ENCODE measurements at regions not wholly inside any gene's neighbourhood (a gene's known extent, or its start where the extent isn't known, plus 50 kb on each side); places are given as distances from the start of the nearest gene placed in this dataset.
"Not testable (repeated sequence)": the region's sequence is repeated elsewhere in the genome, so short reads cannot be mapped to it uniquely, and the experiment has no call there.

- H3K4me3 Mint-ChIP-seq: peak overlapping the region; percentile 64
- H3K27me3 Mint-ChIP-seq: no peaks in the 10 kb centered on the region
- ChIA-PET CTCF (interaction anchor here (0.7 kb wide), 1 partner anchor 7 kb away, joined by 3 read pairs; no protein-coding TSS in a partner anchor), POLR2A (interaction anchor here (0.7 to 1.0 kb wide), 2 partner anchors 10 to 132 kb away, joined by 3 read pairs; no protein-coding TSS in a partner anchor)
- H3K36me3 Mint-ChIP-seq (ENCODE audit: low read depth): no peaks in the 10 kb centered on the region
- H3K9me3 Mint-ChIP-seq: no peaks in the 10 kb centered on the region
- intact Hi-C loops (cut with micrococcal nuclease): no loop called here
- TF ChIP-seq, protein P1, sequence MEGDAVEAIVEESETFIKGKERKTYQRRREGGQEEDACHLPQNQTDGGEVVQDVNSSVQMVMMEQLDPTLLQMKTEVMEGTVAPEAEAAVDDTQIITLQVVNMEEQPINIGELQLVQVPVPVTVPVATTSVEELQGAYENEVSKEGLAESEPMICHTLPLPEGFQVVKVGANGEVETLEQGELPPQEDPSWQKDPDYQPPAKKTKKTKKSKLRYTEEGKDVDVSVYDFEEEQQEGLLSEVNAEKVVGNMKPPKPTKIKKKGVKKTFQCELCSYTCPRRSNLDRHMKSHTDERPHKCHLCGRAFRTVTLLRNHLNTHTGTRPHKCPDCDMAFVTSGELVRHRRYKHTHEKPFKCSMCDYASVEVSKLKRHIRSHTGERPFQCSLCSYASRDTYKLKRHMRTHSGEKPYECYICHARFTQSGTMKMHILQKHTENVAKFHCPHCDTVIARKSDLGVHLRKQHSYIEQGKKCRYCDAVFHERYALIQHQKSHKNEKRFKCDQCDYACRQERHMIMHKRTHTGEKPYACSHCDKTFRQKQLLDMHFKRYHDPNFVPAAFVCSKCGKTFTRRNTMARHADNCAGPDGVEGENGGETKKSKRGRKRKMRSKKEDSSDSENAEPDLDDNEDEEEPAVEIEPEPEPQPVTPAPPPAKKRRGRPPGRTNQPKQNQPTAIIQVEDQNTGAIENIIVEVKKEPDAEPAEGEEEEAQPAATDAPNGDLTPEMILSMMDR (IDR thresholded peaks at IDR 0.05): no peak
- peaks cover 5% of the 10 kb centered on the region for H3K4me1 Mint-ChIP-seq (ENCODE audit: low read depth)
- peak; percentile 49 for DNase-seq
- peak; percentile 81 for ATAC-seq
- peak overlapping the region; percentile 74 for H3K27ac Mint-ChIP-seq
These were observed 154.5 kb downstream of the MSN start for GRCh38 chrX:65821721-65822496.

DNA sequence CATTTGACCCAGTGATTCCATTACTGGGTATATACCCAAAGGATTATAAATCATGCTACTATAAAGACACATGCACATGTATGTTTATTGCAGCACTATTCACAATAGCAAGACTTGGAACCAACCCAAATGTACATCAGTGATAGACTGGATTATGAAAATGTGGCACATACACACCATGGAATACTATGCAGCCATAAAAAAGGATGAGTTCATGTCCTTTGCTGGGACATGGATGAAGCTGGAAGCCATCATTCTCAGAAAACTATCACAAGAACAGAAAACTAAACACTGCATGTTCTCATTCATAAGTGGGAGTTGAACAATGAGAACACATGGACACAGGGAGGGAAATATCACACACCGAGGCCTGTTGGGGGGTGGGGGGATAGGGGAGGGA lies 152.5 kb downstream of the MSN start:
- H3K9me3 Mint-ChIP-seq; H3K27ac Mint-ChIP-seq; DNase-seq; CTCF ChIA-PET; ATAC-seq; H3K4me3 Mint-ChIP-seq; POLR2A ChIA-PET; H3K36me3 Mint-ChIP-seq (ENCODE audit: low read depth); H3K4me1 Mint-ChIP-seq (ENCODE audit: low read depth); intact Hi-C loops (cut with micrococcal nuclease); H3K27me3 Mint-ChIP-seq: not testable (repeated sequence)

- TF ChIP-seq, protein P1 (IDR thresholded peaks at IDR 0.05): no peak
- no peak for ATAC-seq
- H3K27me3 Mint-ChIP-seq: no peaks in the 10 kb centered on the region
- DNase-seq: no peak
- intact Hi-C loops (cut with micrococcal nuclease): no loop called here
- peaks cover 7% of the 10 kb centered on the region for H3K9me3 Mint-ChIP-seq
- no peaks in the 10 kb centered on the region for H3K36me3 Mint-ChIP-seq (ENCODE audit: low read depth)
- H3K27ac Mint-ChIP-seq: no peak overlapping the region
- CTCF ChIA-PET: no interaction called here
- H3K4me1 Mint-ChIP-seq (ENCODE audit: low read depth): no peaks in the 10 kb centered on the region
- no peak overlapping the region for H3K4me3 Mint-ChIP-seq
- POLR2A ChIA-PET: no interaction called here
These were observed 145.8 kb downstream of the MSN start for GRCh38 chrX:65813245-65813644.

- H3K4me3 Mint-ChIP-seq: no peak overlapping the region
- H3K9me3 Mint-ChIP-seq: peaks cover 7% of the 10 kb centered on the region
- intact Hi-C loops (cut with micrococcal nuclease): no loop called here
- H3K27ac Mint-ChIP-seq: no peak overlapping the region
- TF ChIP-seq, protein P1 (IDR thresholded peaks at IDR 0.05): no peak
- ChIA-PET CTCF (no interaction called here), POLR2A (interaction anchor here (1.2 kb wide), 1 partner anchor 11 kb away, joined by 3 read pairs; no protein-coding TSS in a partner anchor)
- DNase-seq (no peak), ATAC-seq (no peak)
- no peaks in the 10 kb centered on the region for H3K36me3 Mint-ChIP-seq (ENCODE audit: low read depth)
- H3K4me1 Mint-ChIP-seq (ENCODE audit: low read depth): no peaks in the 10 kb centered on the region
- H3K27me3 Mint-ChIP-seq: no peaks in the 10 kb centered on the region
These were observed 144.2 kb downstream of the MSN start for GRCh38 chrX:65811558-65812228.

Data from activated CD8-positive, alpha-beta T cell treated with anti-CD3 and anti-CD28 coated beads for 36 hours (primary cell).